ENCODE measurements at regions not wholly inside any gene's neighbourhood (a gene's known extent, or its start where the extent isn't known, plus 50 kb on each side); places are given as distances from the start of the nearest gene placed in this dataset.

DNA sequence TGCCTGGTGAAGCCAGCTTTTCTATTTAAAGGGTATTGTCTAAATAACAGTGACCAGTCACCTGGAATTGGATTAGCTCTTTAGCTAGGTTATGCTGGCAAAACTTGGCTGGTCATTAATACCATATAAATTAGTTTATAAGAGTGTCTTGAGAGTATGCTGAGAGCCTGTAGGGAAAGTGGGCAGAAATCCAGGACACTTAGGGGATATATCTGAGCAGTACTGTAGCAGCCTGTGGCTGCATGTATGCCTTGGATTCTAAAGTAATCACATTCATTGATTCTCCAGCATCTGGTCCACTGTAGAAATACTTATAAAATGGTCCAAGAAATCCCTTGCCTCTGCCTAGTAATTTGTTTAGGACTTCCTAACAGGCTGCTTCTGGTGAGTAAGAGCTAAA lies 288.9 kb upstream of the DMAC1 start:
- no peak overlapping the region for H3K18ac ChIP-seq (ENCODE audit: extremely low read depth, low read length)
- no peak overlapping the region for H3K14ac ChIP-seq (ENCODE audit: insufficient read length)
- H4K5ac ChIP-seq (ENCODE audit: insufficient read length, low read depth, low read length) = no peak overlapping the region

More for the DNA sequence above, 288.9 kb upstream of the DMAC1 start:
- no peaks in the 10 kb centered on the region for H4K20me1 ChIP-seq (replicated peaks in 1 of 2; ENCODE audit: control insufficient read depth in 1 of 2, insufficient read depth in 2 of 2, low read length in 2 of 2)
- no peak overlapping the region for H3K4me3 ChIP-seq (ENCODE audit: extremely low read depth in 1 of 4, insufficient read depth in 2 of 4, low read depth in 3 of 4, low read length in 4 of 4)
- no peak for DNase-seq (ENCODE audit: low read depth in 1 of 2, low spot score in 2 of 2)
- H2BK15ac ChIP-seq (ENCODE audit: low read length) = no peak overlapping the region
- no peak overlapping the region for H2BK20ac ChIP-seq (ENCODE audit: low read length)
- no peak overlapping the region for H2BK5ac ChIP-seq (ENCODE audit: low read depth, low read length)
- no peak overlapping the region for H3K23ac ChIP-seq (ENCODE audit: insufficient read length)
- no peak overlapping the region for H2AFZ ChIP-seq (ENCODE audit: low read length)
- H3K27me3 ChIP-seq (replicated peaks in 1 of 4; ENCODE audit: control insufficient read depth in 3 of 4, extremely low read depth in 1 of 4, insufficient read depth in 3 of 4, low read length in 3 of 4) = no peaks in the 10 kb centered on the region
- H3K23me2 ChIP-seq (ENCODE audit: low read depth, low read length) = no peaks in the 10 kb centered on the region; the same call in 1 of the 2 replicates
- no peaks in the 10 kb centered on the region for H3K36me3 ChIP-seq (ENCODE audit: control insufficient read depth in 2 of 4, insufficient read depth in 4 of 4, low read length in 3 of 4)
- no peak overlapping the region for H4K91ac ChIP-seq (replicated peaks; ENCODE audit: insufficient read length, low read length)
- FAIRE-seq = no peak
- H3K4ac ChIP-seq (replicated peaks; ENCODE audit: insufficient read length, low read depth, low read length) = no peak overlapping the region
- H3K9me3 ChIP-seq (ENCODE audit: insufficient read depth in 2 of 2, low read depth in 1 of 2, low read length in 1 of 2) = no peaks in the 10 kb centered on the region
- no peak overlapping the region for H3K4me2 ChIP-seq (ENCODE audit: insufficient read depth in 1 of 2, low read depth in 2 of 2, low read length in 2 of 2)
- no peaks in the 10 kb centered on the region for H3K79me2 ChIP-seq (ENCODE audit: control insufficient read depth in 1 of 2, insufficient read depth in 2 of 2, low read length in 2 of 2)
- POLR2A ChIA-PET (ENCODE audit: partially characterized antibody) = no interaction called here
- no peaks in the 10 kb centered on the region for H3K79me1 ChIP-seq (ENCODE audit: low read depth, low read length)
- H3K27ac ChIP-seq (ENCODE audit: low read depth, low read length) = no peak overlapping the region
- no peak overlapping the region for H2AK5ac ChIP-seq (ENCODE audit: low read depth, low read length)
- no peak overlapping the region for H2BK12ac ChIP-seq (ENCODE audit: low read depth, low read length)
- H3K56ac ChIP-seq (replicated peaks; ENCODE audit: insufficient read length, low read depth, low read length) = no peak overlapping the region
- H2BK120ac ChIP-seq (replicated peaks; ENCODE audit: low read depth, low read length) = no peak overlapping the region
- no peak overlapping the region for H4K8ac ChIP-seq (ENCODE audit: extremely low read depth, insufficient read depth, low read length)
- TF ChIP-seq POLR2AphosphoS5 (IDR thresholded peaks at IDR 0.05; ENCODE audit: low read depth, low read length) (no peak), TCF12 (IDR thresholded peaks at IDR 0.05; ENCODE audit: low read depth, low read length) (no peak), GABPA (IDR thresholded peaks at IDR 0.05; ENCODE audit: borderline replicate concordance, insufficient read depth, low read length) (no peak), POU5F1 (IDR thresholded peaks at IDR 0.05; ENCODE audit: low read depth, low read length) (no peak), CHD2 (IDR thresholded peaks at IDR 0.05; ENCODE audit: low read length) (no peak), TEAD4 (IDR thresholded peaks at IDR 0.05; ENCODE audit: low read depth, low read length) (no peak), SAP30 (IDR thresholded peaks at IDR 0.05; ENCODE audit: insufficient read depth, insufficient replicate concordance, low read length) (no peak), SIX5 (IDR thresholded peaks at IDR 0.05; ENCODE audit: low read depth, low read length) (no peak), BACH1 (IDR thresholded peaks at IDR 0.05; ENCODE audit: low read length) (no peak), BCL11A (IDR thresholded peaks at IDR 0.05; ENCODE audit: low read depth in 2 of 2, low read length in 2 of 2) (no peak), ASH2L (IDR thresholded peaks at IDR 0.05; ENCODE audit: low read length) (no peak), CBX8 (IDR thresholded peaks at IDR 0.05; ENCODE audit: borderline replicate concordance, low read depth, low read length) (no peak), SIRT6 (IDR thresholded peaks at IDR 0.05; ENCODE audit: low read length) (no peak), NANOG (IDR thresholded peaks at IDR 0.05; ENCODE audit: insufficient read depth, low read depth, low read length, poor library complexity, severe bottlenecking) (no peak)
- CTCF ChIA-PET (ENCODE audit: partially characterized antibody) = interaction anchor here (0.6 to 0.8 kb wide), 2 partner anchors 10 to 609 kb away, joined by 4 to 5 read pairs; no protein-coding TSS in a partner anchor
- no peaks in the 10 kb centered on the region for H3K4me1 ChIP-seq (replicated peaks in 1 of 4; ENCODE audit: control insufficient read depth in 3 of 4, insufficient read depth in 4 of 4, low read length in 3 of 4)
- H3K9ac ChIP-seq (replicated peaks in 1 of 4; ENCODE audit: extremely low read depth in 1 of 4, low read depth in 3 of 4, low read length in 3 of 4) = no peak overlapping the region
